Stimulated activated CD4-positive, alpha-beta T cell treated with anti-CD3 and anti-CD28 coated beads, TNF-alpha, amount 100 ng/mL, for 4 hours (primary cell): ENCODE measurements at regions not wholly inside any gene's neighbourhood (a gene's known extent, or its start where the extent isn't known, plus 50 kb on each side); places are given as distances from the start of the nearest gene placed in this dataset.

ENCODE experiments used
- DNase-seq, 3 experiments: peaks; one replicate each; pipeline ENCODE4 v3.0.0-alpha.2; 2020; ENCODE audit warnings: low read depth in 3 of 3

GRCh38 chr5:74127381-74128320, 501.7 kb downstream of the ARHGEF28 start:
- no peak for DNase-seq

DNA sequence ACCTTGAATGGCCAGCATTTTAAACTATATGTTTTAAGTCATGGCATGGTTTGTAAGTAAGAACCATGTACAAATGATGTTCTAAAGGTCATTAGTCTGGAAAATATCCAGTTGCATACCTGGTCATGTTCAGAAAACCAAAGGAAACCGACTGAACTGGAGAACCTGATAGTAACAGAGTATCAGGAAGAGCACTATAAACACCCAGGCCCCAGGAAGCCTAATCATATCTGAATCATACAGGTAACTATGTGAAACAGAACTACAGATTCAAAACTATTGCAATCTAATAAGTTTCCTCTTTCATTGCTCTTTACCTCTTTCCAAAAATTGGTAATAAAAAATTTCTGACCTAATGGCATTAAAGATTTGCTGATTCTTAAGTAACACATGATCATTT, 500.3 kb downstream of the ARHGEF28 start:
- no peak for DNase-seq

DNA sequence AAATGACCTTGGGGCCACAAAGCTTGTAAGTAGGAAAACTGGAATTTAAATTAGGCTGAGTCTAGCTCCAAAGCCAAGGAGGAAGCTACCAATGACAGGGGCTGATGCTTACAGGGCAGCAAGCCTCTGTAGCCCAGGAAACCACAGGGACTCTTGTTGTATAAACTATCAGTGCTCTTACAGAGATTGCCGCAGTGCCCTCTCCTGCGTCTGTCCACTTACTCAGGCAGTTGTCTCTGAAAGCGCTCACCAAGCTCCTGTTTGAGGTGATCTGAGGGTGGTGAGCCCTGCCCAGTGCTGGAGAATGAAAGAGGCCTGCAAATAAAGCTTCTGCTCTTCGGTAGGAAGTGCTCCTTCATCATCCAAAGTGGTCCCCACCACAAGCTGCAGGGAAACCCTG, 498.8 kb downstream of the ARHGEF28 start:
- no peak for DNase-seq

DNA sequence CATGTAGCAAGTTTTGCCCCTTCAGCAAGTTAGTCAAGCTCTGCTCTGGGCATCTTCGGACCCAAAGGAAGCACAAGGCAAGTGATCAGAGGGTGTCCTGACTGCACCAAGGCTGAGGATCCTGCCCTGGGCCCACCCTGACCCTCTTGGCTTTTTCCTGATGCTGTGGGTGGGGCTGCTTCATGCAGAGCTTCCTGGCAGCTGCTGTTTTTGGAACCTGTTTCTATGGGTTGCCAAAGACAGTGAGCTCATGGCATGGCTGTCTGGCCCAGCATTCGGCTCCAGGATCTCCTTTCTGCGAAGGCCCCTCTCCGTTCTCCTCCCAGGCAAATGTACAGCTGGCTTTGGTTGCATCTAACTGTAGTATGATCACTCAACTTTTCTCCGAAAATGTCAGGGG, 497.9 kb downstream of the ARHGEF28 start:
- no peak for DNase-seq

DNA sequence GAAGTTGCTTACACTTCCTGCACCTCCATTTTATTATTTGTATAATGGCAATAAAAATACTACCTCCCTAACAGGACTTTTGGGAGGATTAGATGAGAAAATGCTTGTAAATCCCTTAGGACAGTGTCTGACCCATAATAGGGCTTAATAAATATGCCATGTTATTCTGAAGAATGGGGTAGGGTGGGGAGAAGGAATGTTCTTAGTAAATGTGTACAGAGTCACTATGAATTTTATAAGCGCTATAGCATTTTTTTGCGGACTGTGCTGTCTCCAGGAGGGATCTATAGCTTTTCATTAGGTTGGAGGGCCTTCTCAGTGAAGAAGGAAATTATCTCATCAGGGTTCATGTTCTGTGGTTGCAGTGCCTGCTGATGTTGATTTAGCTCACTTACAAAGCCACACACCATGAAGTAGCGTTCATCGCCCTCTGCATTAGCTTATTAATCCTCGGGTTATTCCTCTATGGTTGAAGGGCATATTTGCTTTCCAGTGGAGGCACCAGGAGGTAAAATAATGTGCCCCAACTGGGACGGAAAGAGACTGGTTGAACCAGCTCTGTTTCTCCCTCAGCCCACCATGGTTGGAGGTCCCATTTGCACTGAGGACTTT, 497.1 kb downstream of the ARHGEF28 start:
- no peak for DNase-seq

GRCh38 chr5:74122175-74122574, 496.2 kb downstream of the ARHGEF28 start:
- no peak for DNase-seq

DNA sequence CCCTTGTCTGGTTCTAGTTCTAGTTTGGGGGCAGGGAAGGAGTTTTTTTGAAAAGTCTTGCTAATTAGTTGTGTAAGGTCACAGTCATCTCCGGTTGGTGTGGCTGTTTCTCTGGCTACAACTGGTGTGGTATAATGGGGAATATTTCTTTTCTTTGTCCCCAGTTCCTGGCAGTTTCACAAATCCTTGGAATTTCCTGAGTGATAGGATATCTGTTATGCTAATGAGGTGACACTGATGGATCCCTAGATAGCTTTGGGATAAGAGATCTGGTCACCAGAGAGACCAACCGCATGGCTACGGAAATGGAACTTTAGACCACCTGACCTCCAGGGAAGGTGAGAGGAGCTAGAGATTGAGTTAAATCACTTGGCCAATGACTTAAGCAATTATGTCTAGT, 494.6 kb downstream of the ARHGEF28 start:
- DNase-seq, result no peak

DNA sequence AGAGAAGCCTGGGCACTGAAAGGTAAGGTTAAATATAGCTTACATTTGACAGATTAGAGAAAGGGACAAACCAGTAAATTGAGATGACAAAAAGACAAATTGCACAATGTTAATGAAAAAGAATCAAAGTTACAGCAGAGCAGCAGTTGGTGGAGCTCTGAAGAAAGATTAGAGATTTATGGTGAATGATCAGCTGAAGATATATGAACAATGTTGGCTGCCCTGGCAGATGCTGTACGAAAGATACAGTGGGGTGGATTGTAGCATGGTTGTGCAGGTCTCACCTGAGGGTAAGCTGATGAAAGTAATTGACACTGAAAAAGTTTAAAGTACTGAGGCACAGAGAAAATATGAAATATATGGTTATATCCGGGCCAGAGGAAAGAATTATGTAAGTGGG, 492.1 kb downstream of the ARHGEF28 start:
- no peak for DNase-seq

DNA sequence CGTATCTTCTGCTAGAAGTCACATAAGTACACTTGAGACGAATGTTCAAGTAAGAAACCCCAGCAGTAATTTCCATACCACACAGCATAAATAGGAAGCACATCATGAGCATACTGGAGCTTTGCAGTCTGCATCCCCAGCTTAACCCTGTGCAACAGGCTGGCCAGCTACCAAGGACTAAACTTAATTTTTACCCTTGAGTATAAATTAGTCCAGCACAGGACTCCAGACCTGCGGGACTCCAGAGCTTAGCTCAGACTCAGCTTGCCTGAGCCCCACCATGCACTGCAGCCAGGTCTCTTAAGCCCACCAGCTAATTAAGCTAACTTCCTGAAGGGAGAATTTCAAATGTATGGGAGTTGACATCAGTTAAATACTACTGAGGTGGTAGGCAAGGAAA, 491.0 kb downstream of the ARHGEF28 start:
- no peak for DNase-seq

DNA sequence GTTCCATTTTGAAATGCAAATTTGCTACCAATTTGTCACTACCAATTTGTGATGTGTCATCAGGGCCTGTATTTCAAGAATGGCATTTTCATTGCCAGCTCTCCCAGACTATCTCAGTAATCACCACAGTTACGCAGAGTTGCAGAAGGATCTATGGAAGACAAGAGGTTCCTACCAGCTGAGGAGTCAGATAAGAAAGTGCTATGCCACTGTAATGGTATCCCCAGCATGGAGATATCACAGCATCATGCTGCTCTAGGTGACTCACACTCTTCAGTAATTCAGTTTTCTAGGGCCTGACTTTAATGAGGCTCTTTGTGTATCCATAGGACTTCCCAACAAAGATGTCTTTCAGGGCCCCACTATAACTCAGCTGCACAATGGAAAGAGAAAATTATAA, 490.3 kb downstream of the ARHGEF28 start:
- DNase-seq, result no peak

- DNase-seq, result no peak
Observed at GRCh38 chr5:74113927-74114326, 487.9 kb downstream of the ARHGEF28 start.

DNA sequence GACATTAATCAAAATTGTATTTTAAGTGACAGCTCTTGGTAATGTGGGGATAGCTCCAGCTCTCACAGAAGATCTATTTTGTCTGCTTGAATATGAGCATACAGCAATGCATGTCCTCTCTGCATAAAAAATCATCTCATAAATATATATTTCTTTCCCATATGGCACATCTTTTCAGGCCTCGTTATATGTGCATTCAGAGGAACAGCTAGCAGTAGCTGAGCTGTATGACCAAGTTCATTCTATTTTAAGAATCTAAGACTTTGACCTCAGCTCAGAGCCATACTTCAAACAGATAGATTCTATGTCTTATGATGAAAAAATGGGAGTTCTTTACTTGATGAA, 487.2 kb downstream of the ARHGEF28 start:
- DNase-seq, result no peak

DNA sequence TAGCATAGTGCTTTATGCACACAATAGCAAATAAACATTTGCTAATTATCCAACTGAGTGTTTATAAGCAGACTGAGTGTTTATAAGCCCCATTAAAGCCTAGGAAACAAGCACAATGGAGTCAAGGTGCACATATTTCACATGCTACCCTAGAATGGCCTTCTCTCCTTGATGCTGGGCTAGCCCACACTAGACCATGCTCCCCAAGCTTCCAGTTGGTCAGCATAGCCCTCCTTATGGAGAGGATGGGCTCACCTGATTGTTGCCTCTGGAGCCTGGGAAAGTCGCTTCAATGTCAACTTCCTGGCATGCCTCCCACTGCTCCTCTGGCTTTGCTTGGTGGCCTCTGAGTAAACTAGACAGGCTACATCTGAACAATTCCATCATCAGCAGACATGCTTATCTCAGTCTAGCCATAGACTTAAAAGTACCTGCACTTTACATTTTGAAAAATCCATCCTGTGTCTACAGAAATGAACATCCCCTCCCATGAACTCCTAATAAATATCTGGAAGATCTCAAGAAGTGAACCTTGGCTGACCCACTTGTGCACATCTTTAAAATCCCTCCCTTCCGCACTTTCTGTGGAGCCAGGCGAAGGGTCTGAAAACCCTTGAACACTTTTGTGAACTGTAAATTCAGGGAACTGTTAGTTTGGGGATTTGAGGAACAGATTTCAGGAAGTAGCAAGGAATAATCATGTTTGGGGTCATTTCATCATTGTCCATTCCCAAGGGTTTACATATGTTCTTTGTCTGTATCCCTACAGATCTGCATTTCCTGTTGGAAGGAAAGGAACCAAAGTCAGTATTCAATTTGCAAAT, 486.6 kb downstream of the ARHGEF28 start:
- DNase-seq, result no peak

DNA sequence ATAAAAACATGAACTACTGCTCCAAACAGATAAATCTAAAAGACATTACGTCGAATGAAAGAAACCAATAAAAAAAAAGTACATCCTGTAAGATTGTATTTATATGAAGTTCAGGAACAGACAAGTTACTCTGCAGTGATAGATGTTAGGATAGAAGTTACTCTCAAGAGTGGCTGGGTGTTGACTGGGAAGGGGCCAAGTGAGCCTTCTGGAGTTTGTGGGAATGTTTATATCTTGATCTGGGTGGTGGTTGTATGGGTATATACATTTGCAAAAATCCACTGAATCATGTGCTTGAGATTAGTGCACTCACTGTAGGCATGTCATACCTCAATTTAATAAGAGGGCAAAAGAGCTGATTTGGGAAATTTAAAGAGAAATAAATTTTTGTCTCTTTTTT, 485.8 kb downstream of the ARHGEF28 start:
- DNase-seq, result no peak

- DNase-seq, result no peak
Observed at GRCh38 chr5:74109344-74109743, 483.3 kb downstream of the ARHGEF28 start.

- no peak for DNase-seq
Observed at GRCh38 chr5:74107899-74108298, 481.9 kb downstream of the ARHGEF28 start.

DNA sequence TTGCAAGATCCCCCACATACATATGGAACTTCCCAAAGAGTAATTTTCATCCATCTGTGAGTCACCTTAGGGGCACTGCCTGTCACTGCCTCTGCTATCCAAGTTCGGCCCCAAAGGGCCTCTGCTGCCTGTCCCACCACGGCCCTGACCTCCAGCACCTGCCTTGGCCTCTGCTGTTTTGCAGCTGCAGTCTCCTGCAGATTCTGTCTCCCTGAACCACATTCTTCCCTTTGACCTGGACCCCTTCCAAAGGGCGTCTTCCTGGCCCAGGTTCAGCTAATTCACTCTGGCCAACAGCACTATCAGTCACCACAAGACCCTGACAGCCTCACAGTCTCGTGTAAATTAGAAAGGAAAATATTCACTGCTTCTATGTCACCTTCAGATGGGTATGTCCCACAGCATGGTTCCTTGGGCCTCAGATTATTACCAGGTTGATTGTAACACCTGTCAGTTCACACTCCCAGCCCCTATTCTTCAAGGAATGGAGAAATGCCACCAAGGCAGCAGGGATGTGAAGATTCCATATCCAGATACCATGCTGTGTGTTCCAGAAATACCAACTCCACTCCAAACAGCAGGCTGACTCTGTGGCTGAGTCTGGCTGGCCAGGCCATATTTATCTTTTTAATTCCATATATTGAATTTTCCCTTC, 479.3 kb downstream of the ARHGEF28 start:
- no peak for DNase-seq

GRCh38 chr5:74103131-74104023, 477.4 kb downstream of the ARHGEF28 start:
- DNase-seq, result no peak

- no peak for DNase-seq
Observed at GRCh38 chr5:74100268-74100665, 474.3 kb downstream of the ARHGEF28 start.

- no peak for DNase-seq
Observed at GRCh38 chr5:74099538-74100267, 473.7 kb downstream of the ARHGEF28 start.
